T-helper 22 cell (primary cell): ENCODE measurements at regions not wholly inside any gene's neighbourhood (a gene's known extent, or its start where the extent isn't known, plus 50 kb on each side); places are given as distances from the start of the nearest gene placed in this dataset.

Experiments
- DNase-seq: peaks from one replicate; pipeline ENCODE4 v3.0.0-alpha.2; 2020; ENCODE audit warnings: low read depth

DNA sequence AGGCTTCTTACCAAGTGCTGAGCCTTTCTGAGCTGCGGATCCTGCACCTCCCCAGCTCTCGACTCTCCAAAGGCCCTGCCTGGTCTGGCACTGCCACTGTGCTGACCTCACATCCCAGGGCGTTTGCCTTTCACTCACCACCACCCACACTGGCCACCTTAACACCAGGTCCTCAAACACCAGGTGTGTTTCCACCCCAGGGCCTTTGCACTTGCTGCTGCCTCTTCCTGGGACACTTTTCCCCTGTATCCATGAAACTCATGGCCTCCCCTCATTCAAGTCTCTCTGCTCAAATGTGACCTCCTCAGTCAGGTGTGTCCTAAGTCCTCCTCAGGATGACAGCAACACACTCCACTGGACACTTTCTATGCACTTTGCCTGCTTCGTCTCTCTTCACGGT is 51.4 kb upstream of the ANO1 start:
- DNase-seq = no peak

- no peak for DNase-seq
These were observed 50.7 kb upstream of the ANO1 start for GRCh38 chr11:70027451-70027850.

DNA sequence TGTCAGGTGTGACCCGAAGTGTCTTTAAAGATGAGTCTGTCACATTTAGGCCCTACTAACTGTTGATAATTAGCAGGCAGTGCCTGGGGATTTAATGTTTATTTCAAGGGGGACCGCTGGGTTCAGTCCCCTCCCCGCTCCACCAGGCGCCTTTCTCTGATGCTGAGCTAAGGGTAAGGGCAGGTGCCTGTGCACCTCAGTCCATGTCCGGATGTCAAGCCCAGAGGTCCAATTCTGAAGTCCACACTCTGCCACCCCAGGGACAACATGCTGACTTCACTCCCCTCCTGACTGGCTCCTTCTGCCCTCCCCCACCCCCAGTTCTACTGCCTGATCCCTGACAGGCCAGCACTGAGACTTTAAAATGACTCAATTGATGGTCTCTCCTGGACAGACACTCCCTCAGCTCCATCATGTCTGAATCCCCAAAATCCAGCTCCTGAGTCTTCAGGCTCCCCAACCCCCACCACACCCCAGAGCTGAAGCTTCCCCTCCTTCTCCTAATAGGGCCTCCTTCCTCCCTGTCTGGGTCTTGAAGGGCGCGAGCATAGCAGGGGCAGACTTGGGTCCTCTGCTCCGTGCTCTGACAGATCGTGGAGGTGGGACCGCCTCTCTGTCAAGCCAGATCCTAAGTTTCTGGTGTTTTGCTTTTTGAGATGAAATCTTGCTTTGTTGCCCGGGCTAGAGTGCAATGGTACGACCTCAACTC is 49.8 kb upstream of the ANO1 start:
- no peak for DNase-seq
